H1 (cell line): ENCODE measurements at regions not wholly inside any gene's neighbourhood (a gene's known extent, or its start where the extent isn't known, plus 50 kb on each side); places are given as distances from the start of the nearest gene placed in this dataset.

Source experiments
- CEBPB ChIP-seq: IDR thresholded peaks from 2 replicates; pipeline ENCODE4 v1.6.1; 2012; ENCODE audit warnings: low read depth, low read length
- CTCF ChIP-seq, 3 experiments: IDR thresholded peaks; 1 replicate in 2 of 3; 2 replicates in 1 of 3; pipeline versions ENCODE4 v1.5.1 to v1.6.1; 2011; ENCODE audit warnings: low read length in 3 of 3, mild to moderate bottlenecking in 3 of 3, inconsistent platforms in 2 of 3, low read depth in 1 of 3, moderate library complexity in 1 of 3; ENCODE audit not compliant: insufficient read depth in 1 of 3; ENCODE audit errors: control extremely low read depth in 1 of 3
- EZH2 ChIP-seq: fragments of 200-600 bp; sonication (generic); IDR thresholded peaks from 2 replicates; pipeline ENCODE4 v1.7.1; 2012; ENCODE audit warnings: low read depth, mild to moderate bottlenecking, moderate library complexity, low read length, inconsistent platforms; ENCODE audit not compliant: severe bottlenecking
- HDAC2 ChIP-seq, 2 experiments: fragments of 300-600 bp in 1 of 2; sonication (generic) in 1 of 2; IDR thresholded peaks; 2 replicates each; pipeline ENCODE4 v1.6.1; 2011 to 2012; ENCODE audit warnings: low read depth in 2 of 2, low read length in 2 of 2, mild to moderate bottlenecking in 2 of 2, moderate library complexity in 2 of 2, borderline replicate concordance in 1 of 2, inconsistent platforms in 1 of 2
- POLR2A ChIP-seq, 2 experiments: IDR thresholded peaks; 1 replicate in 1 of 2; 2 replicates in 1 of 2; pipeline ENCODE4 v1.6.1; 2011; ENCODE audit warnings: low read depth in 2 of 2, low read length in 2 of 2, mild to moderate bottlenecking in 2 of 2; ENCODE audit errors: control extremely low read depth in 1 of 2
- RAD21 ChIP-seq, 2 experiments: IDR thresholded peaks in 1 of 2; conservative IDR thresholded peaks in 1 of 2; 2 replicates each; pipeline ENCODE4 v1.6.1; 2011; ENCODE audit warnings: low read depth in 2 of 2, low read length in 2 of 2, improper control_type of control experiment in 1 of 2, inconsistent platforms in 1 of 2, mild to moderate bottlenecking in 1 of 2, moderate library complexity in 1 of 2
- SIX5 ChIP-seq: IDR thresholded peaks from 2 replicates; pipeline ENCODE4 v1.6.1; 2011; ENCODE audit warnings: mild to moderate bottlenecking, low read depth, low read length
- TAF1 ChIP-seq: IDR thresholded peaks from 2 replicates; pipeline ENCODE4 v1.6.1; 2011; ENCODE audit warnings: mild to moderate bottlenecking, low read depth, low read length
- TCF12 ChIP-seq: IDR thresholded peaks from 2 replicates; pipeline ENCODE4 v1.6.1; 2011; ENCODE audit warnings: low read depth, mild to moderate bottlenecking, low read length
- TF ChIP-seq, protein P1 (sequence below): IDR thresholded peaks from 2 replicates; pipeline ENCODE4 v1.6.1; 2011; ENCODE audit warnings: low read length, improper control_type of control experiment

DNA sequence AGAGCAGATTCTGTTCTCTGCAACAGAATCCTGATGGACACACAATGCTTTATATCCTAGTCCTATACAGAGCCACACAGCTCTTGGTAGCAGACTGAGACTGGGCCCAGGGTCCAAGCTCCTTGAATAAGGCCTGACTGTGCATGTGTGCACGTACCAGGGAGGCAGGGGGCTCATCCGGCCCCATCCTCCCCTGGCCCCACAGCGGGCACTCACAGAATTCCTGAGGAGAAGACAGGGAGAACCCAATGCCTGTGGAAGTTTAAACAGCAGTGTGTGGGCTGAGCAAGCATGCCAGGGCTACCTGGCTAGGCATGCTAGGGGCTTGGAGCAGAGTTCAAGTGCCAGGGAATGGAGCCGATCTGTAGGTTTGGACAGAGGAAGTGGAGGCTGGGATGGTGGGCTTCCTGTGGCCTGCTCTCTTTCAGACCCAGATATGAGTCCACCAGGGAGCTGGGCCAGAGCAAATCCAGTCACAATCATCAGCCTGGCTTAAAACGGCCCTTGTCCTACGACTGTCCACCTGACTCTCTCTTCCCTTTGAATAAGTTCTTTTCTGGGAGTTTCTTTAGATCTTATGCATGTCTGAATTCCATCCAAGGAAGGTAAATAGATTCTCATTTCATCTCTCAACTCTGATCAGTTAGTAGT is 74.0 kb downstream of the MRPL14 start:
- TF ChIP-seq RAD21 (IDR thresholded peaks at IDR 0.05 in 1 of 2, conservative IDR thresholded peaks at IDR 0.05 in 1 of 2; ENCODE audit: low read depth in 2 of 2, low read length in 2 of 2), result no peak
- no peak for TF ChIP-seq EZH2
- TF ChIP-seq CTCF (IDR thresholded peaks at IDR 0.05; ENCODE audit: control extremely low read depth in 1 of 3, insufficient read depth in 1 of 3, low read depth in 1 of 3, low read length in 3 of 3), result no peak
- TF ChIP-seq, protein P1, sequence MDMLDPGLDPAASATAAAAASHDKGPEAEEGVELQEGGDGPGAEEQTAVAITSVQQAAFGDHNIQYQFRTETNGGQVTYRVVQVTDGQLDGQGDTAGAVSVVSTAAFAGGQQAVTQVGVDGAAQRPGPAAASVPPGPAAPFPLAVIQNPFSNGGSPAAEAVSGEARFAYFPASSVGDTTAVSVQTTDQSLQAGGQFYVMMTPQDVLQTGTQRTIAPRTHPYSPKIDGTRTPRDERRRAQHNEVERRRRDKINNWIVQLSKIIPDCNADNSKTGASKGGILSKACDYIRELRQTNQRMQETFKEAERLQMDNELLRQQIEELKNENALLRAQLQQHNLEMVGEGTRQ, result no peak
- TF ChIP-seq TCF12, result no peak
- TF ChIP-seq TAF1, result no peak
- no peak for TF ChIP-seq HDAC2 (IDR thresholded peaks at IDR 0.05; ENCODE audit: borderline replicate concordance in 1 of 2, low read depth in 2 of 2, low read length in 2 of 2)
- no peak for TF ChIP-seq POLR2A (IDR thresholded peaks at IDR 0.05; ENCODE audit: control extremely low read depth in 1 of 2, low read depth in 2 of 2, low read length in 2 of 2)
- TF ChIP-seq SIX5, result no peak
- TF ChIP-seq CEBPB, result no peak
